Astrocyte (in vitro differentiated cells and primary cell): ENCODE measurements at regions not wholly inside any gene's neighbourhood (a gene's known extent, or its start where the extent isn't known, plus 50 kb on each side); places are given as distances from the start of the nearest gene placed in this dataset.

Experiments used
- DNase-seq: peaks from one replicate; pipeline ENCODE4 v3.0.0-alpha.2; 2010; ENCODE audit warnings: low read depth
- FAIRE-seq: peaks from 2 replicates; lab custom pipeline; 2011; peaks lifted over from hg19 to GRCh38; lab: Jason Lieb, UNC
- H2AFZ ChIP-seq: 2 replicates; pipeline ENCODE4 v1.6.0; 2012; ENCODE audit warnings: low read depth, low read length, inconsistent platforms
- H3K27ac ChIP-seq: 2 replicates; pipeline ENCODE4 v1.5.1; 2011; ENCODE audit warnings: low read depth, low read length, inconsistent platforms
- H3K27me3 ChIP-seq: 2 replicates; pipeline ENCODE4 v1.6.0; 2011; ENCODE audit warnings: low read length, inconsistent platforms; ENCODE audit not compliant: insufficient read depth
- H3K36me3 ChIP-seq: 2 replicates; pipeline ENCODE4 v1.5.1; 2011; ENCODE audit warnings: low read length, inconsistent platforms; ENCODE audit not compliant: insufficient read depth
- H3K4me1 ChIP-seq: 2 replicates; pipeline ENCODE4 v1.5.1; 2011; ENCODE audit warnings: low read length, inconsistent platforms; ENCODE audit not compliant: insufficient read depth
- H3K4me2 ChIP-seq: 2 replicates; pipeline ENCODE4 v1.6.0; 2012; ENCODE audit warnings: low read length, inconsistent platforms
- H3K4me3 ChIP-seq: 2 replicates; pipeline ENCODE4 v1.5.1; 2011; ENCODE audit warnings: low read depth, mild to moderate bottlenecking, low read length, inconsistent platforms; ENCODE audit not compliant: insufficient read depth
- H3K79me2 ChIP-seq: 2 replicates; pipeline ENCODE4 v1.6.0; 2012; ENCODE audit warnings: mild to moderate bottlenecking, low read length, inconsistent platforms; ENCODE audit not compliant: insufficient read depth
- H3K9ac ChIP-seq: 2 replicates; pipeline ENCODE4 v1.6.0; 2012; ENCODE audit warnings: mild to moderate bottlenecking, low read length, inconsistent platforms
- H3K9me3 ChIP-seq: 2 replicates; pipeline ENCODE4 v1.5.1; 2012; ENCODE audit warnings: low read depth, mild to moderate bottlenecking, low read length, inconsistent platforms; ENCODE audit not compliant: insufficient read depth
- H4K20me1 ChIP-seq: 2 replicates; pipeline ENCODE4 v1.6.0; 2012; ENCODE audit warnings: low read length, inconsistent platforms; ENCODE audit not compliant: insufficient read depth
- H3K27ac Mint-ChIP-seq: one replicate; pipeline ENCODE4 v1.8.0; 2021; ENCODE audit warnings: mild to moderate bottlenecking, mixed read lengths; ENCODE audit not compliant: unreplicated experiment
- H3K27me3 Mint-ChIP-seq: one replicate; pipeline ENCODE4 v1.8.0; 2021; ENCODE audit warnings: low read depth, mixed read lengths; ENCODE audit not compliant: unreplicated experiment
- H3K36me3 Mint-ChIP-seq: one replicate; pipeline ENCODE4 v1.8.0; 2021; ENCODE audit warnings: low read depth, mixed read lengths; ENCODE audit not compliant: unreplicated experiment
- H3K4me1 Mint-ChIP-seq: one replicate; pipeline ENCODE4 v1.8.0; 2021; ENCODE audit warnings: low read depth, mixed read lengths; ENCODE audit not compliant: unreplicated experiment
- H3K4me3 Mint-ChIP-seq: one replicate; pipeline ENCODE4 v1.8.0; 2021; ENCODE audit warnings: mild to moderate bottlenecking, moderate library complexity, mixed read lengths; ENCODE audit not compliant: unreplicated experiment
- H3K9me3 Mint-ChIP-seq: one replicate; pipeline ENCODE4 v1.8.0; 2021; ENCODE audit warnings: mild to moderate bottlenecking, mixed read lengths; ENCODE audit not compliant: unreplicated experiment
- CTCF ChIP-seq: IDR thresholded peaks from 2 replicates; pipeline ENCODE4 v1.5.1; 2011; ENCODE audit warnings: low read depth, mild to moderate bottlenecking, inconsistent platforms, low read length, moderate library complexity; ENCODE audit not compliant: insufficient read depth
- EZH2 ChIP-seq: IDR thresholded peaks from 2 replicates; pipeline ENCODE4 v1.6.1; 2012; ENCODE audit warnings: mild to moderate bottlenecking, low read length, inconsistent platforms; ENCODE audit not compliant: insufficient read depth

GRCh38 chr17:74085434-74085833 lies 118.0 kb upstream of the RPL38 start:
- H4K20me1 ChIP-seq: no peaks in the 10 kb centered on the region
- peaks cover 3% of the 10 kb centered on the region for H3K9me3 Mint-ChIP-seq
- H3K9me3 ChIP-seq: peaks cover 3% of the 10 kb centered on the region
- no peak overlapping the region for H3K27ac ChIP-seq
- no peak for DNase-seq
- H3K4me2 ChIP-seq: no peak overlapping the region
- H3K9ac ChIP-seq: no peak overlapping the region
- no peaks in the 10 kb centered on the region for H3K27me3 ChIP-seq
- no peaks in the 10 kb centered on the region for H3K79me2 ChIP-seq
- H3K36me3 ChIP-seq: no peaks in the 10 kb centered on the region
- peaks cover 52% of the 10 kb centered on the region for H3K27me3 Mint-ChIP-seq
- no peak overlapping the region for H3K27ac Mint-ChIP-seq
- no peak for TF ChIP-seq EZH2
- no peak for TF ChIP-seq CTCF
- H3K4me1 ChIP-seq: no peaks in the 10 kb centered on the region
- no peak overlapping the region for H3K4me3 ChIP-seq
- FAIRE-seq: no peak
- H2AFZ ChIP-seq: no peak overlapping the region
- no peaks in the 10 kb centered on the region for H3K4me1 Mint-ChIP-seq
- no peak overlapping the region for H3K4me3 Mint-ChIP-seq
- H3K36me3 Mint-ChIP-seq: no peaks in the 10 kb centered on the region

- Mint-ChIP-seq H3K9me3 (peaks cover 6% of the 10 kb centered on the region), H3K36me3 (no peaks in the 10 kb centered on the region), H3K4me3 (no peak overlapping the region), H3K27me3 (peaks cover 43% of the 10 kb centered on the region), H3K4me1 (no peaks in the 10 kb centered on the region), H3K27ac (no peak overlapping the region)
- Histone ChIP-seq H3K9ac (no peak overlapping the region), H3K4me3 (no peak overlapping the region), H3K9me3 (peaks cover 3% of the 10 kb centered on the region), H3K27me3 (no peaks in the 10 kb centered on the region), H3K4me1 (no peaks in the 10 kb centered on the region), H4K20me1 (no peaks in the 10 kb centered on the region), H3K79me2 (no peaks in the 10 kb centered on the region), H3K27ac (no peak overlapping the region), H3K36me3 (no peaks in the 10 kb centered on the region), H3K4me2 (no peak overlapping the region), H2AFZ (no peak overlapping the region)
- FAIRE-seq: no peak
- no peak for DNase-seq
- TF ChIP-seq EZH2 (no peak), CTCF (no peak)
Measured at GRCh38 chr17:74087002-74087585, 116.4 kb upstream of the RPL38 start.

GRCh38 chr17:74088285-74088933 lies 115.1 kb upstream of the RPL38 start:
- no peaks in the 10 kb centered on the region for H3K4me1 Mint-ChIP-seq
- no peak for DNase-seq
- no peaks in the 10 kb centered on the region for H3K36me3 Mint-ChIP-seq
- Histone ChIP-seq H4K20me1 (no peaks in the 10 kb centered on the region), H3K79me2 (no peaks in the 10 kb centered on the region), H2AFZ (no peak overlapping the region), H3K36me3 (no peaks in the 10 kb centered on the region), H3K27me3 (no peaks in the 10 kb centered on the region), H3K9ac (no peak overlapping the region), H3K4me1 (no peaks in the 10 kb centered on the region), H3K27ac (no peak overlapping the region), H3K9me3 (peaks cover 3% of the 10 kb centered on the region), H3K4me2 (no peak overlapping the region), H3K4me3 (no peak overlapping the region)
- peaks cover 6% of the 10 kb centered on the region for H3K9me3 Mint-ChIP-seq
- H3K27me3 Mint-ChIP-seq: peaks cover 39% of the 10 kb centered on the region
- no peak for FAIRE-seq
- TF ChIP-seq EZH2 (no peak), CTCF (no peak)
- no peak overlapping the region for H3K27ac Mint-ChIP-seq
- H3K4me3 Mint-ChIP-seq: no peak overlapping the region
